Testis (tissue), 2 donors: ENCODE measurements at regions not wholly inside any gene's neighbourhood (a gene's known extent, or its start where the extent isn't known, plus 50 kb on each side); places are given as distances from the start of the nearest gene placed in this dataset.

Source experiments
- DNase-seq: peaks from one replicate; pipeline ENCODE4 v3.0.0-alpha.2; 2019
- H3K27ac ChIP-seq, 2 donors: fragments of 200-600 bp; sonication (generic); one replicate each; pipeline ENCODE4 v1.5.1; 2019
- H3K27me3 ChIP-seq: fragments of 200-600 bp; sonication (generic); one replicate; pipeline ENCODE4 v1.5.1; 2019
- H3K36me3 ChIP-seq: fragments of 200-600 bp; sonication (generic); one replicate; pipeline ENCODE4 v1.5.1; 2017; ENCODE audit warnings: low read depth; ENCODE audit errors: missing control alignments
- H3K4me1 ChIP-seq: fragments of 200-600 bp; sonication (generic); one replicate; pipeline ENCODE4 v1.5.1; 2019
- H3K4me3 ChIP-seq, 2 donors: fragments of 200-600 bp; sonication (generic); one replicate each; pipeline ENCODE4 v1.5.1; 2017 to 2019
- H3K9me3 ChIP-seq: fragments of 200-600 bp; sonication (generic); one replicate; pipeline ENCODE4 v1.5.1; 2017
- POLR2A ChIP-seq: fragments of 450-650 bp; IDR thresholded peaks from one replicate; pipeline ENCODE4 v1.6.1; 2017; ENCODE audit warnings: antibody characterized with exemption, mild to moderate bottlenecking, moderate library complexity
- WGBS, 2 donors: methylation state at CpG; one replicate each; pipeline ENCODE4 v1.1.5; 2018; 5-methylcytosine and 5-hydroxymethylcytosine counted together
- intact Hi-C: fragments of 100-400 bp; cut with DNase I; formaldehyde crosslinking; loops from one replicate; pipeline ENCODE4 v1.15.1; 2023; ENCODE audit warnings: low total_unique reads
- TF ChIP-seq, protein P1 (sequence below), 3 experiments: fragments of 450-650 bp in 2 of 3; fragments of 200-600 bp in 1 of 3; sonication (generic) in 1 of 3; IDR thresholded peaks; one replicate each; pipeline ENCODE4 v1.5.1; 2016 to 2019; ENCODE audit warnings: antibody characterized with exemption in 3 of 3, mild to moderate bottlenecking in 2 of 3, moderate library complexity in 1 of 3

DNA sequence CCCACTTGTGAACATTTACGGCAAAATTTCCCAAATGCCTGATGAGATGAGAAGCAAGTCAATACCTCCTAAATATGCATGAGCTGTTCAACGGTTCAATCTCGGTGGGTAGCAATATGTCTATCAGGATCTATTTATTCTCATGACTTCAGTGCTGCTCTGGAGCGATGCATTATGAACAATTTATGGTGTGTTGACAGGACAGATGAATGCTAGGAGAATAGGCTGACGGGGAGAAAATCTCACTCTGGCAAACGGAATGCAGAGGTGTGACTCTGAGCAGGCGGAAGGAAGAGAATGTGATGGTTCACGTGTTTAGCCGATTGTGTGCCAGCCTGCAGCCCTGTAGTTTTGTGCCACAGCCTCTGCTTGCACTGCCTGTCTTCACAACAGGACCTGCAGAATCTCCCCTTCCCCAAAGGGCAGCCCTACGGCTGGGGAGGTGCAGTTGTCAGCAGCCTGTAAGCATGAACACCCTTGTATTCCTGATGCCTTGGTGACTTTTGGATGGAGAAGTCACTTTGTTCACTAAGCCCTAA is 345.2 kb downstream of the PHKB start:
- WGBS, 2 donors, result 60 to 73% methylated on average over 10 of the region's 10 CpGs
- DNase-seq, result no peak
- no peaks in the 10 kb centered on the region for H3K27me3 ChIP-seq
- H3K9me3 ChIP-seq, result no peaks in the 10 kb centered on the region
- H3K4me1 ChIP-seq, result no peaks in the 10 kb centered on the region
- H3K36me3 ChIP-seq, result no peaks in the 10 kb centered on the region
- intact Hi-C loops, result no loop called here
- no peak overlapping the region for H3K4me3 ChIP-seq
- H3K27ac ChIP-seq, result no peak overlapping the region
- TF ChIP-seq POLR2A, result no peak
- TF ChIP-seq, protein P1, sequence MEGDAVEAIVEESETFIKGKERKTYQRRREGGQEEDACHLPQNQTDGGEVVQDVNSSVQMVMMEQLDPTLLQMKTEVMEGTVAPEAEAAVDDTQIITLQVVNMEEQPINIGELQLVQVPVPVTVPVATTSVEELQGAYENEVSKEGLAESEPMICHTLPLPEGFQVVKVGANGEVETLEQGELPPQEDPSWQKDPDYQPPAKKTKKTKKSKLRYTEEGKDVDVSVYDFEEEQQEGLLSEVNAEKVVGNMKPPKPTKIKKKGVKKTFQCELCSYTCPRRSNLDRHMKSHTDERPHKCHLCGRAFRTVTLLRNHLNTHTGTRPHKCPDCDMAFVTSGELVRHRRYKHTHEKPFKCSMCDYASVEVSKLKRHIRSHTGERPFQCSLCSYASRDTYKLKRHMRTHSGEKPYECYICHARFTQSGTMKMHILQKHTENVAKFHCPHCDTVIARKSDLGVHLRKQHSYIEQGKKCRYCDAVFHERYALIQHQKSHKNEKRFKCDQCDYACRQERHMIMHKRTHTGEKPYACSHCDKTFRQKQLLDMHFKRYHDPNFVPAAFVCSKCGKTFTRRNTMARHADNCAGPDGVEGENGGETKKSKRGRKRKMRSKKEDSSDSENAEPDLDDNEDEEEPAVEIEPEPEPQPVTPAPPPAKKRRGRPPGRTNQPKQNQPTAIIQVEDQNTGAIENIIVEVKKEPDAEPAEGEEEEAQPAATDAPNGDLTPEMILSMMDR (IDR thresholded peaks at IDR 0.05), result no peak

DNA sequence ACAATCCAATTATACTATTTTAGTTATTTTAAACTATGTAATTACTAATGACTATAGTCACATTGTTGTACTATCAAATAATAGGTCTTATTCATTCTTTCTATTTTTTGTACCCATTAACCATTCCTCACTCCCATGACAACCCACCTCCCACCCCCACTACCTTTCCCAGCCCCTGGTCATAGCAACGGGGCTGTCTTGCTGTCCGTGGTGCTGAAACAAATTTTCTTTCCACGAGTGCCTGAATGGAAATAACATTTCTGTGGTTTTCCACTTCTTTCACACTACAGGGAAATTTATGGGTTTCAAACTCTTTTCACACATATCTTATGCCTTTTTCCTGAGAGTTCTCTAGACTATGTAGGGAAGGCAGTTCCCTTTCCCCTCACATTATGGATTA is 326.6 kb downstream of the PHKB start:
- peak; percentile 21 for DNase-seq
- Histone ChIP-seq H3K27me3 (no peaks in the 10 kb centered on the region), H3K4me1 (peaks cover 3% of the 10 kb centered on the region), H3K27ac (no peak overlapping the region), H3K4me3 (no peak overlapping the region), H3K36me3 (no peaks in the 10 kb centered on the region), H3K9me3 (no peaks in the 10 kb centered on the region)
- intact Hi-C loops, result no loop called here
- TF ChIP-seq, protein P1 (IDR thresholded peaks at IDR 0.05), result no peak
- TF ChIP-seq POLR2A, result no peak
- WGBS, 2 donors, result 15 to 23% methylated on average over 3 of the region's 3 CpGs

DNA sequence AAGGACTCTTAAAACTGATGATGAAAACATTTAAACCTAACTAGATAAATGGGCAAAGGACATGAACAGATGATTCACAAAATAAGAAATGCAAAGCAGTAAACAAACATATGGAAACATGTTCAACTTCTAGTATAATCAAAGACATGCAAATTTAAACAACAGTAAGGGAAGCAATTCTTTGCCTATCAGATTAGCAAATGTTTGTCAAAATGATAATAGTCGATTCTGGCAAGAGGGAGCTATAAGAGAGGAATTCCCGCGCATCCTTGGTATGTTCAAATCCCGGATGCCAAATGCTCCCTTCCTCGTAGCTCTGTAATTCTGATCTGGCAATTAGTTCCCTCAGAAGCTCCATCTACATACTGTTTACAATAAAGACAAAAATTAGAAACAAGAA is 320.5 kb downstream of the PHKB start:
- no peak for TF ChIP-seq POLR2A
- TF ChIP-seq, protein P1 (IDR thresholded peaks at IDR 0.05), result no peak
- no peak for DNase-seq
- 77 to 86% methylated on average over 5 of the region's 5 CpGs for WGBS, 2 donors

DNA sequence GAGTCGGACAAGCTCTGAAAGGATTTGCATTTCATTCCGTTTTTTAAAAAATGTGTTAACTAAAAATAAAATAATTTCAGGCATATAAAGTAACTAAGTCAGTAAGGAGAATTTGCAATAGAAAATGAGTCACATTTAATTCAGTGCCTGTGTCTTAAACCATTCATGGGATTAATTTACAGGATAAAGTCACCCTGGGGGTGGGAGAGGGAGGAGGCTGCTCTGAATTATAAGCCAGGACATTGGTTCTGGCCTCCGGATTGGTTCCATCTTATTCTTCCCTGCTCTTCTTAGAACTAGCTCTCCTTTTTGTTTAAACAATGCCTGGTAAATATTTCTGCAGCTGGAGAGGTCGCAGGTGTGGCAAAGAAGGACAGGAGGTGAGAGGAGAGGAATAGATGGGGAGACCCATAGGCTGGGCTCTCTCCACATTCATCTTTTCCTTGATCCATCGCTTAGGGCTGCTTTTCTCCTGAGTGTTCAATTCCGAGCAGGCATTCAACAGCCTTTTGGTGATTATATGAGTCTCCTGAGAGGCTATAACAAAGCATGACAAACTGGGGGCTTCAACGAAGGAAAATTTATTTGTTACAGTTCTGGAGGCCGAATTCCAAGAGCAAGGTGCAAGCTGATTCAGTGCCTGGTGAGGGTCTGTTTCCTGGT is 319.2 kb downstream of the PHKB start:
- Histone ChIP-seq H3K4me1 (peaks cover 16% of the 10 kb centered on the region), H3K27ac (peak overlapping the region in 1 of 2 donors; percentile 41), H3K27me3 (no peaks in the 10 kb centered on the region), H3K9me3 (no peaks in the 10 kb centered on the region), H3K4me3 (no peak overlapping the region), H3K36me3 (no peaks in the 10 kb centered on the region)
- no peak for DNase-seq
- intact Hi-C loops, result no loop called here
- TF ChIP-seq, protein P1 (IDR thresholded peaks at IDR 0.05), result no peak
- 71% methylated on average over 8 of the region's 8 CpGs for WGBS, 2 donors

More for the DNA sequence above, 320.5 kb downstream of the PHKB start:
- Histone ChIP-seq H3K36me3 (no peaks in the 10 kb centered on the region), H3K9me3 (no peaks in the 10 kb centered on the region), H3K27ac (no peak overlapping the region), H3K27me3 (no peaks in the 10 kb centered on the region), H3K4me3 (no peak overlapping the region), H3K4me1 (peaks cover 16% of the 10 kb centered on the region)
- intact Hi-C loops, result no loop called here
